IPS-15b (cell line): ENCODE measurements at regions not wholly inside any gene's neighbourhood (a gene's known extent, or its start where the extent isn't known, plus 50 kb on each side); places are given as distances from the start of the nearest gene placed in this dataset.

Experiments
- H3K27me3 ChIP-seq: one replicate; pipeline ENCODE4 v1.6.1; 2013; ENCODE audit warnings: low read length; ENCODE audit not compliant: control insufficient read depth, insufficient read depth
- H3K36me3 ChIP-seq: one replicate; pipeline ENCODE4 v1.6.1; 2013; ENCODE audit warnings: low read length; ENCODE audit not compliant: control insufficient read depth, insufficient read depth
- H3K4me1 ChIP-seq: one replicate; pipeline ENCODE4 v1.6.1; 2013; ENCODE audit warnings: mild to moderate bottlenecking, low read length; ENCODE audit not compliant: control insufficient read depth, insufficient read depth
- H3K4me3 ChIP-seq: one replicate; pipeline ENCODE4 v1.5.1; 2013; ENCODE audit warnings: low read depth, low read length
- H3K9ac ChIP-seq: one replicate; pipeline ENCODE4 v1.6.1; 2013; ENCODE audit warnings: low read depth, mild to moderate bottlenecking, low read length
- H3K9me3 ChIP-seq: one replicate; pipeline ENCODE4 v1.6.1; 2013; ENCODE audit warnings: mild to moderate bottlenecking, low read length; ENCODE audit not compliant: control insufficient read depth, insufficient read depth

GRCh38 chr12:130090542-130090941 lies 71.7 kb upstream of the FZD10 start:
- Histone ChIP-seq H3K27me3 (peaks cover 2% of the 10 kb centered on the region), H3K4me1 (peaks cover 9% of the 10 kb centered on the region)

GRCh38 chr12:130093380-130093779 lies 68.9 kb upstream of the FZD10 start:
- Histone ChIP-seq H3K9me3 (no peaks in the 10 kb centered on the region), H3K4me1 (no peaks in the 10 kb centered on the region), H3K4me3 (no peak overlapping the region), H3K9ac (no peak overlapping the region), H3K27me3 (no peaks in the 10 kb centered on the region), H3K36me3 (no peaks in the 10 kb centered on the region)

More at GRCh38 chr12:130090542-130090941, 71.7 kb upstream of the FZD10 start:
- Histone ChIP-seq H3K36me3 (no peaks in the 10 kb centered on the region), H3K4me3 (no peak overlapping the region), H3K9me3 (no peaks in the 10 kb centered on the region), H3K9ac (no peak overlapping the region)

- no peak overlapping the region for H3K9ac ChIP-seq
- no peak overlapping the region for H3K4me3 ChIP-seq
- no peaks in the 10 kb centered on the region for H3K4me1 ChIP-seq
- no peaks in the 10 kb centered on the region for H3K36me3 ChIP-seq
- peaks cover 3% of the 10 kb centered on the region for H3K9me3 ChIP-seq
- no peaks in the 10 kb centered on the region for H3K27me3 ChIP-seq
Observed at GRCh38 chr12:130097342-130097741, 64.9 kb upstream of the FZD10 start.

GRCh38 chr12:130097798-130098255 lies 64.4 kb upstream of the FZD10 start:
- H3K27me3 ChIP-seq = no peaks in the 10 kb centered on the region

GRCh38 chr12:130098301-130099005 lies 63.8 kb upstream of the FZD10 start:
- no peaks in the 10 kb centered on the region for H3K27me3 ChIP-seq
- H3K9me3 ChIP-seq = peaks cover 3% of the 10 kb centered on the region
- H3K9ac ChIP-seq = no peak overlapping the region
- H3K4me3 ChIP-seq = no peak overlapping the region
- no peaks in the 10 kb centered on the region for H3K4me1 ChIP-seq
- no peaks in the 10 kb centered on the region for H3K36me3 ChIP-seq

More at GRCh38 chr12:130097798-130098255, 64.4 kb upstream of the FZD10 start:
- Histone ChIP-seq H3K36me3 (no peaks in the 10 kb centered on the region), H3K4me3 (no peak overlapping the region), H3K9ac (no peak overlapping the region), H3K9me3 (peaks cover 3% of the 10 kb centered on the region), H3K4me1 (no peaks in the 10 kb centered on the region)

GRCh38 chr12:130100634-130101362 lies 61.5 kb upstream of the FZD10 start:
- H3K4me1 ChIP-seq = no peaks in the 10 kb centered on the region
- H3K27me3 ChIP-seq = peaks cover 5% of the 10 kb centered on the region
- no peaks in the 10 kb centered on the region for H3K36me3 ChIP-seq
- no peak overlapping the region for H3K9ac ChIP-seq
- no peak overlapping the region for H3K4me3 ChIP-seq
- peaks cover 3% of the 10 kb centered on the region for H3K9me3 ChIP-seq

GRCh38 chr12:130101370-130101769 lies 60.9 kb upstream of the FZD10 start:
- H3K9ac ChIP-seq = no peak overlapping the region
- H3K4me1 ChIP-seq = no peaks in the 10 kb centered on the region
- peaks cover 5% of the 10 kb centered on the region for H3K27me3 ChIP-seq
- no peak overlapping the region for H3K4me3 ChIP-seq
- H3K9me3 ChIP-seq = peaks cover 3% of the 10 kb centered on the region
- H3K36me3 ChIP-seq = no peaks in the 10 kb centered on the region

- no peaks in the 10 kb centered on the region for H3K4me1 ChIP-seq
- no peak overlapping the region for H3K4me3 ChIP-seq
- no peak overlapping the region for H3K9ac ChIP-seq
- no peaks in the 10 kb centered on the region for H3K36me3 ChIP-seq
- peaks cover 5% of the 10 kb centered on the region for H3K27me3 ChIP-seq
- H3K9me3 ChIP-seq = peaks cover 3% of the 10 kb centered on the region
Observed at GRCh38 chr12:130102266-130102665, 60.0 kb upstream of the FZD10 start.

- Histone ChIP-seq H3K36me3 (no peaks in the 10 kb centered on the region), H3K9me3 (peaks cover 3% of the 10 kb centered on the region), H3K4me1 (no peaks in the 10 kb centered on the region), H3K27me3 (peaks cover 5% of the 10 kb centered on the region), H3K4me3 (no peak overlapping the region), H3K9ac (no peak overlapping the region)
Observed at GRCh38 chr12:130104571-130105106, 57.6 kb upstream of the FZD10 start.

GRCh38 chr12:130109062-130109945 lies 53.0 kb upstream of the FZD10 start:
- Histone ChIP-seq H3K9me3 (no peaks in the 10 kb centered on the region), H3K4me1 (no peaks in the 10 kb centered on the region), H3K27me3 (peaks cover 7% of the 10 kb centered on the region), H3K4me3 (no peak overlapping the region), H3K9ac (no peak overlapping the region), H3K36me3 (no peaks in the 10 kb centered on the region)

- Histone ChIP-seq H3K4me1 (no peaks in the 10 kb centered on the region), H3K4me3 (no peak overlapping the region)
Observed at GRCh38 chr12:130110914-130111313, 51.4 kb upstream of the FZD10 start.

More at GRCh38 chr12:130110914-130111313, 51.4 kb upstream of the FZD10 start:
- Histone ChIP-seq H3K9ac (no peak overlapping the region), H3K27me3 (peaks cover 2% of the 10 kb centered on the region), H3K36me3 (no peaks in the 10 kb centered on the region), H3K9me3 (no peaks in the 10 kb centered on the region)
